NB4 (cell line): ENCODE measurements at regions not wholly inside any gene's neighbourhood (a gene's known extent, or its start where the extent isn't known, plus 50 kb on each side); places are given as distances from the start of the nearest gene placed in this dataset.
"Not testable (repeated sequence)": the region's sequence is repeated elsewhere in the genome, so short reads cannot be mapped to it uniquely, and the experiment has no call there.

ENCODE experiments used
- DNase-seq: peaks from one replicate; pipeline ENCODE4 v3.0.0; 2010; ENCODE audit warnings: low read depth
- H3K4me3 ChIP-seq: one replicate; pipeline ENCODE4 v1.5.1; 2011; ENCODE audit warnings: mild to moderate bottlenecking, low read depth, low read length, moderate library complexity
- CTCF ChIP-seq: IDR thresholded peaks from one replicate; pipeline ENCODE4 v1.5.1; 2012; ENCODE audit warnings: low read depth, low read length
- MAX ChIP-seq: IDR thresholded peaks from 2 replicates; pipeline ENCODE4 v1.6.1; 2011; ENCODE audit warnings: low read depth, low read length
- MYC ChIP-seq: IDR thresholded peaks from 2 replicates; pipeline ENCODE4 v1.6.1; 2011; ENCODE audit warnings: low read depth, low read length
- POLR2A ChIP-seq: IDR thresholded peaks from 2 replicates; pipeline ENCODE4 v1.6.1; 2011; ENCODE audit warnings: mild to moderate bottlenecking; ENCODE audit not compliant: insufficient read length; ENCODE audit errors: extremely low read depth

- TF ChIP-seq MYC = no peak
- no peak for TF ChIP-seq CTCF
- TF ChIP-seq POLR2A = no peak
- TF ChIP-seq MAX = no peak
- DNase-seq = no peak
- H3K4me3 ChIP-seq = no peak overlapping the region
These were observed 800.2 kb downstream of the PLCL1 start for GRCh38 chr2:198604599-198604998.

GRCh38 chr2:198602986-198603385 lies 798.6 kb downstream of the PLCL1 start:
- H3K4me3 ChIP-seq, DNase-seq: not testable (repeated sequence)

GRCh38 chr2:198597648-198598047 lies 793.3 kb downstream of the PLCL1 start:
- TF ChIP-seq CTCF (no peak), MAX (no peak), POLR2A (no peak), MYC (no peak)
- DNase-seq = no peak
- H3K4me3 ChIP-seq = no peak overlapping the region

GRCh38 chr2:198596985-198597384 lies 792.6 kb downstream of the PLCL1 start:
- H3K4me3 ChIP-seq = no peak overlapping the region
- TF ChIP-seq MAX (no peak), CTCF (no peak), MYC (no peak), POLR2A (no peak)
- DNase-seq = no peak

- DNase-seq = no peak
- TF ChIP-seq MAX (no peak), POLR2A (no peak), MYC (no peak), CTCF (no peak)
- H3K4me3 ChIP-seq = no peak overlapping the region
These were observed 791.3 kb downstream of the PLCL1 start for GRCh38 chr2:198595721-198596120.

- TF ChIP-seq POLR2A (no peak), MYC (no peak), CTCF (no peak), MAX (no peak)
- DNase-seq = no peak
These were observed 787.2 kb downstream of the PLCL1 start for GRCh38 chr2:198591586-198591985.

More at GRCh38 chr2:198591586-198591985, 787.2 kb downstream of the PLCL1 start:
- no peak overlapping the region for H3K4me3 ChIP-seq
